HCT116 (cell line): ENCODE measurements at regions not wholly inside any gene's neighbourhood (a gene's known extent, or its start where the extent isn't known, plus 50 kb on each side); places are given as distances from the start of the nearest gene placed in this dataset.

Experiments used
- CTCF ChIP-seq, 3 experiments: fragments of 200-600 bp in 1 of 3; sonication (generic) in 1 of 3; IDR thresholded peaks in 2 of 3; conservative IDR thresholded peaks in 1 of 3; 2 replicates each; pipeline ENCODE4 v1.5.1; 2012 to 2017; ENCODE audit warnings: low read depth in 2 of 3, low read length in 2 of 3, antibody characterized with exemption in 1 of 3, borderline replicate concordance in 1 of 3, control low read depth in 1 of 3, mild to moderate bottlenecking in 1 of 3, mixed read lengths in 1 of 3, mixed run types in 1 of 3, moderate library complexity in 1 of 3; ENCODE audit not compliant: insufficient read depth in 1 of 3
- EGR1 ChIP-seq: IDR thresholded peaks from 2 replicates; pipeline ENCODE4 v1.6.1; 2012; ENCODE audit warnings: low read depth
- EZH2 ChIP-seq: fragments of 200-600 bp; sonication (generic); IDR thresholded peaks from 2 replicates; pipeline ENCODE4 v1.6.1; 2017; ENCODE audit warnings: antibody characterized with exemption, mixed run types
- EZH2phosphoT487 ChIP-seq: fragments of 200-600 bp; IDR thresholded peaks from 2 replicates; pipeline ENCODE4 v1.6.1; 2018; ENCODE audit warnings: antibody characterized with exemption, borderline replicate concordance
- FOSL1 ChIP-seq: IDR thresholded peaks from 2 replicates; pipeline ENCODE4 v1.6.1; 2012; ENCODE audit warnings: low read depth
- JUND ChIP-seq: IDR thresholded peaks from 2 replicates; pipeline ENCODE4 v1.6.1; 2012
- POLR2AphosphoS5 ChIP-seq: IDR thresholded peaks from 2 replicates; pipeline ENCODE4 v1.6.1; 2011; ENCODE audit warnings: mild to moderate bottlenecking, low read depth, low read length, moderate library complexity
- RAD21 ChIP-seq: IDR thresholded peaks from 2 replicates; pipeline ENCODE4 v1.6.1; 2012; ENCODE audit warnings: low read depth, mild to moderate bottlenecking
- SIN3A ChIP-seq: IDR thresholded peaks from 2 replicates; pipeline ENCODE4 v1.6.1; 2012; ENCODE audit warnings: low read depth
- SRF ChIP-seq: IDR thresholded peaks from 2 replicates; pipeline ENCODE4 v1.6.1; 2012; ENCODE audit warnings: low read depth
- YY1 ChIP-seq: IDR thresholded peaks from 2 replicates; pipeline ENCODE4 v1.6.1; 2011; ENCODE audit warnings: low read length, low read depth, moderate library complexity, mild to moderate bottlenecking; ENCODE audit not compliant: insufficient replicate concordance; ENCODE audit errors: extremely low read depth
- ZNF274 ChIP-seq: fragments of 200-500 bp; sonication (Bioruptor generic); IDR thresholded peaks from 2 replicates; pipeline ENCODE4 v1.6.1; 2014; ENCODE audit warnings: mild to moderate bottlenecking, low read depth, low read length, inconsistent platforms
- TF ChIP-seq, protein P1 (sequence below): IDR thresholded peaks from 2 replicates; pipeline ENCODE4 v1.6.1; 2012

DNA sequence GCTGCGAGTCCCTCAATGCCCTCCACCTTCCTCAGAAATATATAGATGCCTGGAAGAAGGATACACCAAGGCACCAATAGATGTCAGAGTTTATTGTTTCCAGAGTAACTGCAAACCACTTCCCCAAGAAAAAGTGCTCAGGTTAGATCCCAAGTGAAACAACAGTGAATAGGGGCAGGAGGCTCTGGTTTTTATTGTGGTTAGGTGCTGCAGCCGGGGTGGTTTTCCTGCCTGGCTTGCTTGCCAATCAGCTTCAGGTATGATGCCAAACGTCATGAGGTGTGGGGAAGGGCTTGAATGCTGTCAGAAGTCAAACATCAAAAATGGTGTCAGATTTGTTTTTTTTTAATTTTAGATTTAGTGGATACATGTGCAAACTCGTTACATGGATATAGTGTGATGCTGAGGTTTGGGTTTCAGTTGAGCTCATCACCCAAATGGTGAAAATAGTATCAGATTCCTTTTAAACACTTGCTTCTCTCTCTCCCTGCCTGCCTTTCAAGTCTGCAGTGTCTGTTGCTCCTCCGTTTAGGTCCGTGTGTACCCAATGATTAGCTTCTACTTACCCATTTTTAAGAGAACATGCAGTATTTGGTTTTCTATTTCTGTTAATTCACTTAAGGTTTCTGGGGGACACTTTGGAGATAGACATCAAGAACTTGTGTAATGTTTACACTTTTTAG, 1317.0 kb downstream of the MRPL39 start:
- no peak for TF ChIP-seq EZH2
- TF ChIP-seq CTCF (IDR thresholded peaks at IDR 0.05 in 2 of 3, conservative IDR thresholded peaks at IDR 0.05 in 1 of 3; ENCODE audit: borderline replicate concordance in 1 of 3, insufficient read depth in 1 of 3, low read depth in 2 of 3, low read length in 2 of 3) = no peak
- TF ChIP-seq EGR1 = no peak
- no peak for TF ChIP-seq SRF
- TF ChIP-seq SIN3A = no peak
- TF ChIP-seq RAD21 = no peak
- no peak for TF ChIP-seq POLR2AphosphoS5
- no peak for TF ChIP-seq FOSL1
- TF ChIP-seq, protein P1, sequence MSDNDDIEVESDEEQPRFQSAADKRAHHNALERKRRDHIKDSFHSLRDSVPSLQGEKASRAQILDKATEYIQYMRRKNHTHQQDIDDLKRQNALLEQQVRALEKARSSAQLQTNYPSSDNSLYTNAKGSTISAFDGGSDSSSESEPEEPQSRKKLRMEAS = no peak
- TF ChIP-seq JUND = no peak
- TF ChIP-seq ZNF274 = no peak
- TF ChIP-seq YY1 = no peak
- TF ChIP-seq EZH2phosphoT487 = no peak
